Osteocyte (in vitro differentiated cells): ENCODE measurements at regions not wholly inside any gene's neighbourhood (a gene's known extent, or its start where the extent isn't known, plus 50 kb on each side); places are given as distances from the start of the nearest gene placed in this dataset.

ENCODE experiments used
- DNase-seq: peaks from one replicate; pipeline ENCODE4 v3.0.0; 2021; ENCODE audit warnings: mixed read lengths; ENCODE audit not compliant: unreplicated experiment; ENCODE audit errors: extremely low spot score
- H3K27ac Mint-ChIP-seq: one replicate; pipeline ENCODE4 v1.8.0; 2021; ENCODE audit warnings: mild to moderate bottlenecking, mixed read lengths; ENCODE audit not compliant: unreplicated experiment
- H3K27me3 Mint-ChIP-seq: one replicate; pipeline ENCODE4 v1.8.0; 2021; ENCODE audit warnings: mixed read lengths; ENCODE audit not compliant: unreplicated experiment
- H3K36me3 Mint-ChIP-seq: one replicate; pipeline ENCODE4 v1.8.0; 2021; ENCODE audit warnings: mixed read lengths; ENCODE audit not compliant: unreplicated experiment
- H3K4me1 Mint-ChIP-seq: one replicate; pipeline ENCODE4 v1.8.0; 2021; ENCODE audit warnings: mixed read lengths; ENCODE audit not compliant: unreplicated experiment
- H3K4me3 Mint-ChIP-seq: one replicate; pipeline ENCODE4 v1.8.0; 2021; ENCODE audit warnings: mild to moderate bottlenecking, moderate library complexity, mixed read lengths; ENCODE audit not compliant: unreplicated experiment
- H3K9me3 Mint-ChIP-seq: one replicate; pipeline ENCODE4 v1.8.0; 2021; ENCODE audit warnings: mixed read lengths; ENCODE audit not compliant: unreplicated experiment
- CTCF ChIP-seq: fragments of 200-600 bp; sonication (generic); IDR thresholded peaks from 2 replicates; pipeline ENCODE4 v1.5.0; 2021; ENCODE audit warnings: antibody characterized with exemption, mild to moderate bottlenecking, moderate library complexity

GRCh38 chr14:101380940-101381339 lies 180.4 kb upstream of the DIO3 start:
- no peaks in the 10 kb centered on the region for H3K36me3 Mint-ChIP-seq
- H3K9me3 Mint-ChIP-seq: peaks cover 37% of the 10 kb centered on the region
- H3K4me3 Mint-ChIP-seq: no peak overlapping the region
- no peaks in the 10 kb centered on the region for H3K27me3 Mint-ChIP-seq
- no peak for TF ChIP-seq CTCF
- no peak overlapping the region for H3K27ac Mint-ChIP-seq
- no peak for DNase-seq
- no peaks in the 10 kb centered on the region for H3K4me1 Mint-ChIP-seq

GRCh38 chr14:101383737-101384338 lies 177.5 kb upstream of the DIO3 start:
- Mint-ChIP-seq H3K4me3 (no peak overlapping the region), H3K27ac (no peak overlapping the region), H3K36me3 (no peaks in the 10 kb centered on the region), H3K4me1 (no peaks in the 10 kb centered on the region), H3K9me3 (peaks cover 37% of the 10 kb centered on the region), H3K27me3 (no peaks in the 10 kb centered on the region)
- no peak for TF ChIP-seq CTCF
- DNase-seq: no peak

DNA sequence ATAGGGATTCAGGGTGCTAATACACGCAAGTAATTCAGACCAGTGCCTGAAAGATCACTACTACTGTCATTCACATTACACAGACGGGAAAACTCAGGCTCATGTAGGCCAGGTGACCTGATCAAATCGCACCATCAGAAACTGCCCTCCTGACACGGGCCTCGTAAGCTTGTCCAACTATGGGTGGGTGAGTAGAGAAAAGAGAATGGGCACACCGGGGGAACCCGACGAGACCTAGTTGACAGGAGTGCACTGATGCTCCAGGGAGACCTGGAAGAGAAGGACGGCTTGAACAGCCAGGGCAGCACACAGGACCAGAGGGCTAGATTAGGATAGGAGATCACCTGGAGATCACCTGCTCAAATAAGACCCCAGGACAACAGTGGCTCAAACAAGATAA lies 166.9 kb upstream of the DIO3 start:
- no peak for TF ChIP-seq CTCF
- peaks cover 6% of the 10 kb centered on the region for H3K9me3 Mint-ChIP-seq
- no peaks in the 10 kb centered on the region for H3K36me3 Mint-ChIP-seq
- H3K27ac Mint-ChIP-seq: no peak overlapping the region
- DNase-seq: no peak
- no peak overlapping the region for H3K4me3 Mint-ChIP-seq
- peaks cover 15% of the 10 kb centered on the region for H3K27me3 Mint-ChIP-seq
- no peaks in the 10 kb centered on the region for H3K4me1 Mint-ChIP-seq

- no peaks in the 10 kb centered on the region for H3K36me3 Mint-ChIP-seq
- no peak overlapping the region for H3K27ac Mint-ChIP-seq
- no peak for TF ChIP-seq CTCF
- H3K4me3 Mint-ChIP-seq: no peak overlapping the region
- peaks cover 11% of the 10 kb centered on the region for H3K27me3 Mint-ChIP-seq
- H3K4me1 Mint-ChIP-seq: no peaks in the 10 kb centered on the region
- DNase-seq: no peak
- peaks cover 6% of the 10 kb centered on the region for H3K9me3 Mint-ChIP-seq
Measured at GRCh38 chr14:101395779-101396178, 165.5 kb upstream of the DIO3 start.

DNA sequence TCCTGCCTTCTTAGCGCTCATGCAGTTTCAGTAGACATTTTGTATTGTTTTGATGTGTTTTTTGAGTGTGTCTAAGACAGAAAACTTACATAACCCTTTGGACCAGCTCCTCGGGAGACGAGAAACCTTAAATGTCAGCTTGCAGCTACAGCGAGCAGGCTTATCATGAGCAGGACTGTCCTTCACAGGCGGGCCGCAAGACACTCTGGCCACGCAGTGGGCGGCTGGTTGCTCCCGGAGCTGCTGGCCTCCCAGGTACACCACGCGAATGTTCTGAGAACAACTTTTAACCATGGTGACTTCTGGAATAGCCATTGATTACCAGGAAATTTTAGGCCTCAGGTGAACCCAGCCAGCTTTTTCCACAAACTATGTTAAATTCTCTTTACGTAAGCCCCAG lies 164.1 kb upstream of the DIO3 start:
- DNase-seq: no peak
- Mint-ChIP-seq H3K36me3 (no peaks in the 10 kb centered on the region), H3K4me3 (no peak overlapping the region), H3K4me1 (no peaks in the 10 kb centered on the region), H3K9me3 (peaks cover 6% of the 10 kb centered on the region), H3K27ac (no peak overlapping the region), H3K27me3 (peaks cover 3% of the 10 kb centered on the region)
- no peak for TF ChIP-seq CTCF
